GM12891 (cell line): ENCODE measurements at regions not wholly inside any gene's neighbourhood (a gene's known extent, or its start where the extent isn't known, plus 50 kb on each side); places are given as distances from the start of the nearest gene placed in this dataset.

Source experiments
- PAX5 ChIP-seq: IDR thresholded peaks from 2 replicates; pipeline ENCODE4 v1.6.1; 2011; ENCODE audit warnings: low read length, moderate library complexity, mild to moderate bottlenecking; ENCODE audit not compliant: insufficient read depth, severe bottlenecking
- POLR2A ChIP-seq: IDR thresholded peaks from 2 replicates; pipeline ENCODE4 v1.6.1; 2011; ENCODE audit warnings: low read depth, low read length, control low read depth
- POLR2AphosphoS5 ChIP-seq: IDR thresholded peaks from 2 replicates; pipeline ENCODE4 v1.6.1; 2011; ENCODE audit warnings: low read depth, low read length, control low read depth
- POU2F2 ChIP-seq: IDR thresholded peaks from 2 replicates; pipeline ENCODE4 v1.6.1; 2011; ENCODE audit warnings: low read depth, mild to moderate bottlenecking, control low read depth, low read length, moderate library complexity
- TAF1 ChIP-seq: IDR thresholded peaks from 2 replicates; pipeline ENCODE4 v1.6.1; 2011; ENCODE audit warnings: low read depth, low read length, control low read depth

DNA sequence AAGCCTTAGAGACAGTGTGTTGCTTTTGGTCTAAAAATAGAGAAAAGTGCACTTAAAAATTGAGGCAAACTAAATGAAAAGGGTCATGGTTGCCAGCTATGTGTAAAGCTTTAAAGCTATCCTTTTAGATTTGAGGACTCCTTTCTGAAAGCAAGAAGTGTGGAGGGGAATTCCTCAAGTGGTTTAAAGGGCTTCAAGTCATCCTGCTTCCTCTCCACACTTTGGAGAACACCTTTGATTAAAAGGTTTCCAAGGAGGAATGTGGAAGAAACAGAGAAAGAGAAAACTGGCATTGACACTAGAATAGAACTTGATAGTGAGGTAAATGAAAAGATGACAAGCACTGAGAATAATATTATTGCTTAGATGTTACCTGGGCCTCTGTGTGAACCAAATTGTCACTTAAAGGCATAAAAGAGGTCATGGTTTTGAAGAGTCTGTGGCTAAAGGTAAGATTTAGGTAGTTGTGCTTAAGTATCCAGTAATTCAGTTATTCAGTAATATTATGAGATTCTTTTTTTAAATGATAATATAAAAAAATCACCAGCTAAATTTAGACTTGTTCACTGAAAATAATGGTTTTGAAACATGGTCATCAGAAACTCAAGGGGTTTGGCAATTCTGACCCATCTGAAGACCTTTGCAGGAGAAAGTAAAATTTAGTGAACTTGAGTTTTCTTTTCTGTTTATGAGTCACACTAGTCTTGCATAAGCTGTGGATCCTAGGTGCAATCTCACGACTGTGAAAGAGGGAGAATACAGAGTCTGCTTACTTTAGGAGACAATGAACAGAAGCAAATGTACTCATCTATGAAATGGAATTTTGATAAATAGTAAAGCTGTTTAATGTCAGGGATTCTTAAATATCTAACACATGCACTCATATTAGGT is 466.0 kb downstream of the KIF20B start:
- TF ChIP-seq POLR2AphosphoS5 (no peak), TAF1 (no peak), POLR2A (no peak), POU2F2 (no peak), PAX5 (no peak)
